GM10266 (cell line): ENCODE measurements at regions not wholly inside any gene's neighbourhood (a gene's known extent, or its start where the extent isn't known, plus 50 kb on each side); places are given as distances from the start of the nearest gene placed in this dataset.

ENCODE experiments used
- DNase-seq: peaks from one replicate; pipeline ENCODE4 v3.0.0; 2012; ENCODE audit errors: extremely low spot score
- TF ChIP-seq, protein P1 (sequence below): IDR thresholded peaks from 2 replicates; pipeline ENCODE4 v1.5.1; 2012; ENCODE audit warnings: mild to moderate bottlenecking, low read depth; ENCODE audit not compliant: control insufficient read depth, insufficient read depth; ENCODE audit errors: missing control alignments

DNA sequence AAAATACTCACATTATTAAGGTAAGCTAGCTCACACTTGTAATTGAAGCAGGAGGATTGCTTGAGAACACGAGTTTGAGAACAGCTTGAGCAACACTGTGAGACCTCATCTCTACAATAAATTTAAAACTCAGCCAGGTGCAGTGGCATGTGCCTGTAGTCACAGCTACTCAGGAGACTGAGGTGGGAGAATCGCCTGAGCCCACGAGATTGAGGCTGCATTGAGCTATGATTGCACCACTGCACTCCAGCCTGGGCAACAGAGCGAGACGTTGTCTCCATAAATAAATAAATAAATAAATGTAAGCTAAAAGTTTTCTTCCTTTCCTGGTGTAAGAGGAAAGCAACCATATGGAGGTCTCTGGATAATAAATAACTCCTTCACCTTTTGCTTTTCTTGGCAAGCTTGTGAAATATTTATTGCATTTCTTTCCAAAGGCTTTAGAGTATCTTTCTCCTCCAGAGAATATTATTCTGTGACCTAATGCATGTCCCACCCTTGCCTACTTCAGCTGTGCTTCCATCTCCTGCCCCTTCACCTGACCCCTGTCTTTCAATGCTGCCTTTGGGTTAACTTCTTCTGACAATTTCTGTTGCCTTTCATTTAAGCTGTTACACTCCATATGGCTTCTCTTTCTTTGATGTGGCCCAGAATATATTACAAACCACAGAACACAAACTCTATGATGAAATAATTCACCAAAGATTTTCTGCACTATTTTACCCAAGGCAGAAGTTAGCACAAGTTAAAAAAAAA is 280.7 kb upstream of the RND3 start:
- TF ChIP-seq, protein P1, sequence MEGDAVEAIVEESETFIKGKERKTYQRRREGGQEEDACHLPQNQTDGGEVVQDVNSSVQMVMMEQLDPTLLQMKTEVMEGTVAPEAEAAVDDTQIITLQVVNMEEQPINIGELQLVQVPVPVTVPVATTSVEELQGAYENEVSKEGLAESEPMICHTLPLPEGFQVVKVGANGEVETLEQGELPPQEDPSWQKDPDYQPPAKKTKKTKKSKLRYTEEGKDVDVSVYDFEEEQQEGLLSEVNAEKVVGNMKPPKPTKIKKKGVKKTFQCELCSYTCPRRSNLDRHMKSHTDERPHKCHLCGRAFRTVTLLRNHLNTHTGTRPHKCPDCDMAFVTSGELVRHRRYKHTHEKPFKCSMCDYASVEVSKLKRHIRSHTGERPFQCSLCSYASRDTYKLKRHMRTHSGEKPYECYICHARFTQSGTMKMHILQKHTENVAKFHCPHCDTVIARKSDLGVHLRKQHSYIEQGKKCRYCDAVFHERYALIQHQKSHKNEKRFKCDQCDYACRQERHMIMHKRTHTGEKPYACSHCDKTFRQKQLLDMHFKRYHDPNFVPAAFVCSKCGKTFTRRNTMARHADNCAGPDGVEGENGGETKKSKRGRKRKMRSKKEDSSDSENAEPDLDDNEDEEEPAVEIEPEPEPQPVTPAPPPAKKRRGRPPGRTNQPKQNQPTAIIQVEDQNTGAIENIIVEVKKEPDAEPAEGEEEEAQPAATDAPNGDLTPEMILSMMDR, result no peak
- no peak for DNase-seq

GRCh38 chr2:150762571-150762970 is 275.1 kb upstream of the RND3 start:
- no peak for DNase-seq
- TF ChIP-seq, protein P1, result no peak

- TF ChIP-seq, protein P1, result no peak
- DNase-seq, result no peak
Observed at GRCh38 chr2:150759531-150759930, 272.1 kb upstream of the RND3 start.

GRCh38 chr2:150759106-150759505 is 271.6 kb upstream of the RND3 start:
- TF ChIP-seq, protein P1, result no peak
- DNase-seq, result no peak

- TF ChIP-seq, protein P1, result no peak
- DNase-seq, result no peak
Observed at GRCh38 chr2:150752229-150752628, 264.8 kb upstream of the RND3 start.

- no peak for DNase-seq
- TF ChIP-seq, protein P1, result no peak
Observed at GRCh38 chr2:150750720-150751119, 263.3 kb upstream of the RND3 start.

GRCh38 chr2:150742094-150742493 is 254.6 kb upstream of the RND3 start:
- DNase-seq, result no peak
- TF ChIP-seq, protein P1, result no peak
